Fibroblast of skin of right biceps (primary cell): ENCODE measurements at regions not wholly inside any gene's neighbourhood (a gene's known extent, or its start where the extent isn't known, plus 50 kb on each side); places are given as distances from the start of the nearest gene placed in this dataset.

Source experiments
- DNase-seq: peaks from one replicate; pipeline ENCODE4 v3.0.0-alpha.2; 2013

GRCh38 chr2:240227538-240228428, 87.3 kb upstream of the OTOS start:
- DNase-seq: no peak

GRCh38 chr2:240229005-240229404, 88.5 kb upstream of the OTOS start:
- no peak for DNase-seq

- DNase-seq: no peak
Measured at GRCh38 chr2:240229603-240230235, 89.3 kb upstream of the OTOS start.

- DNase-seq: no peak
Measured at GRCh38 chr2:240230291-240230931, 90.0 kb upstream of the OTOS start.

DNA sequence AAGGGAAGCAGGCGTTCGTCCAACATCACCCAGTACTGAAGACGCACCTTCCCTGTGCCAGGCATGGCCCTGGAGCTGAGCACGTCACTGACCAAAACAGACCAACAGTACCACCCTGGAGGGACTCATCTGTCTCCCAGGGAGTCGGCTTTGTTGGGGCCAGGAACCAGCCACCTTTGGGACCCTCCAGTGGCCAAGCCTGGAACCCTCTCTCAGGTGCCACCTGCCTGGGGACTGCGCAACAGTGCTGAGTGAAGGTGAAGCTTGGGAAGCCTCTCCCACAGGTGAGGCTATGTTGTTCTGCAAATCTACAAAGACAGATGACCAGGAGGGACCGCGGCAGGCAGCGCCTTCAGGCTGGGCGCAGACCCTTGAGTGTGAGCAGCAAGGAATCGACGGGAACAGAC, 91.4 kb upstream of the OTOS start:
- no peak for DNase-seq

- no peak for DNase-seq
Measured at GRCh38 chr2:240232264-240232915, 91.9 kb upstream of the OTOS start.

GRCh38 chr2:240232961-240233884, 92.8 kb upstream of the OTOS start:
- peak; percentile 66 for DNase-seq

DNA sequence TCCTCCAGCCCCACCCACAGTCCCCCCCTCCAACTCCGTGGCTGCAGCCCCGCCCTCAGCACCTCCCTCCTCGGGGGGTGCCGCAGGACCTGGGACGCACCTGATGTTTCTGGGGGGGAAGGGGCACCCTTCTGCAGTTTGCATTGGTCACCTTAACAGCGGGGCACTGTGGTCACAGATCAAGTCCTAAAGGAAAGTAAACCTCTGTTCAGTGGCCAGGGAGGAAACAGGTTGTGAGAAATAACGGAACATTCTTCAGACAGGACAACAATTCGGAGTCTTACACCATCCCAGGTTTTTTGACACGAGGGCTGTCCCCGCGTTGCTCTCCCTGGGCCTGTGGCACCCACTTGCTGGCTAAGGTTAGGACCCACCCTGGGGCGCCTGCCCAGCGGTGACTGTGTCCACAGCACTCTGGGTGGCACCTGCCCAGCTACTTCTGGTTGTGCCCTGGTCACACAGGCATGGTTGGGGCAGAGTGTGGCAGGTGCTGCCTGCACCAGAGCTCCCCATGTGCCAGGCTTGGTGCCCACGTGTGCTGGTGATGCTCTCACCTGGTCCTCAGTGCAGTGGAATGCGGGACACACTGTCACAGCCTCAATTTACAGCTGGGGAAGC, 93.5 kb upstream of the OTOS start:
- DNase-seq: no peak

DNA sequence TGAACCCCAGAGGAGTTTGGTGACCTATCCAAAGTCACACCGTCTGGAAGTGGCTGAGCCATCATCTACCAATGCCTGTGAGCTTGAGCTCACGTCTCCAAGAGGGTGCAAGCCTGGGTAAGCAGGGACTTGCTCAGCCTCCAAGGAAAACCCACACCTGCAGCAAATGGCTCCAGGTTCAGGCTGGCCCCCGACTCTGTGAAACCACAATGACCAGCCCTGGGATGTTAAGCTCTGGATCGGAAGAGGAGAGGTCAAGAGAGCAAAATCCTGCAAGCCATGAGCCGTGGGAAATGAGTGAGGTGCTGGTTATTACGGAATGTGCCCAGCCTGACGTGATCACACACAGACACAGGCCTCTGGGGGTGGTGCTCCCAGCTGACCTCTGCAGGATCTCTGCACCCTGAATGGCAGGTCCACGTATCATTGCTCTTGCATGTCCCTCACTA, 94.1 kb upstream of the OTOS start:
- DNase-seq: no peak

- no peak for DNase-seq
Measured at GRCh38 chr2:240235149-240235803, 94.8 kb upstream of the OTOS start.

DNA sequence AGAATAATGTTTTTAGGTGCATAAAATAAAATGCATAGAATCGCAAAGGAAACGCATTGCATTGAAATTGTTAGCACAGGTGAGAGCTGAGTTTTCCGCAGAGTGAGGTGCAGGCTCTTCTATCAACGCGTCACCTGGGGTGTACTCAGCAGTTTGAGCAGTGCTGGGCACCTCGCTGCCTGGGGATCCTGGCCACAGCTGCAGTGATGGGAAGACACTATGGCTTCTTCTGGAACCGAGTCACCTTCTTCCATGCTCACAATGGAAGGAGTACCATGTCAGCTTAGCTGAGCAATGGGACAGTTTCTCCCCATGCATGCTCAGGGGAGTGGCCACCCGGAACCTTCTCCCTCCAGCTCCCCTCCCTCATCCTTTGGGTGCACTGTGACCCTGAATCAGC, 95.4 kb upstream of the OTOS start:
- DNase-seq: no peak

GRCh38 chr2:240236217-240237111, 96.0 kb upstream of the OTOS start:
- no peak for DNase-seq

- DNase-seq: peak; percentile 50
Measured at GRCh38 chr2:240237609-240238174, 97.2 kb upstream of the OTOS start.

DNA sequence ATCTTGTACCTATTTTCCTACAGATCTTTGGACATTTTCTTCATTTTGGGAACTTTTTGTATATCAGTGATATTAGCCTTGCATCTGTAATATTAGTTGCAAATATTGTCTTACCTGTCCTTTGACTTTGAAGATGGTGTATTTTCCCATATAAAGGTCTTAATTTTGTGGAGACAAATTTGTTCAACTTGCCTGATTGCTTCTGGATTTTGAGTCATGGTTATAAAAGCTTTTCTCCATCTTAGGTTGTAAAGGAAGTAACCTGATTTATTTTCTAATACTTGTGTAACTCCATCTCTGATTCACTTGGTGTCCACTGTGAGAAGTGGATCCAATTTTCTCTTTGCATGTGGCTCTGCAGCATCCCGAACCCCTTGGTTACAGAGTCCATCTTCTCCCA, 97.7 kb upstream of the OTOS start:
- no peak for DNase-seq

DNA sequence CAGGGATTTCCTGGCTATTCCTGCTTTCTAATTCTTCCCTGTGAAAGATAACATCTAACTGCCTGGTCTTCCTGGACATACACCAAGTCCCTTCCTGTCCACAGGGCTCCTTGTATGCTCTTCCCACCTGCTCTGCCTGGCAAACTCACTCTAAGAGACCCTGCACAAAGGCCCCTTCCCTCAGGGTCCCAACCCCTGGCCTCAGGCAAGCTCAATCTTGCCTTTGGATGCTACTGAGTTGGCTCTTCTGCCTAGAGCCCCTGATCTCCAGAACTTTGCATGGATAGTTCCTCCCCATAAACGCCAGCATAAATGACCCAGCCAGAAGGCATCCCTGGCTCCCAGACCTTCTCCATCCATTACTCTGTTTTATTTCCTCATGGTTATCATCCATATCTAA, 98.3 kb upstream of the OTOS start:
- DNase-seq: no peak

GRCh38 chr2:240239325-240239724, 98.9 kb upstream of the OTOS start:
- no peak for DNase-seq

DNA sequence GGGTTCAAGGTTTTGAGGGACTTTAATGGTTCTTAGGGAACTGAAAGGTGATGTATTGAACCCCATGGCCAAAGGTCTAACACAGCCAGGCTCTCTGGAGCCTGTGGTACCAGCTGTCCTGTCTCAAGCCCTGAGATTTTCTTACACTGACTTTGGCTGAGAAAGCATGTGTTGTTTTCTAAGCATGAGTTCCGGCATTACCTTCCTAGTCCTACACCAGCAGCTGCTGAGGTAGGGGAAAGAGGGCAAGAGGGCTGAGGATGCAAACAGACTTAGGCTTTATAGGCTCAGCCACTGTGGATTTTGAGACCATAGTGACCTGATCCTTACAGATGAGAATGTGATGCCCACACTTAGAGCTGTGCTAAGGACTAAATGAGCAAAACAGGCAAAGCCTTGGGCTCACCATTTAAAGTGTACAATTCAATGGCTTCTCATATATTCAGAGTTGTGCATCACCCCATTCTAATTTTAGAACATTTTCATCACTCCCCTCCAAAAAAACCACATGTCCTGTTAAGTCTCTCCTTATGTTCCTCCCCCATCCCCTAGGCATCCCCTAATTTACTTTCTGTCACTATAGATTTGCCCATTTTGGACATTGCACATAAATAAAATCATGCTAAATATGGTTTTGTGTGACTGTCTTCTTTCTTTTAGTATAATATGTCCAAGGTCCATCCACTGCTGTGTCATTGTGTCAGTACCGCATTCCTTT, 99.7 kb upstream of the OTOS start:
- DNase-seq: no peak

GRCh38 chr2:240240781-240241180, 100.3 kb upstream of the OTOS start:
- DNase-seq: no peak

GRCh38 chr2:240241572-240241971, 101.1 kb upstream of the OTOS start:
- no peak for DNase-seq
